GM18526 (cell line): ENCODE measurements at regions not wholly inside any gene's neighbourhood (a gene's known extent, or its start where the extent isn't known, plus 50 kb on each side); places are given as distances from the start of the nearest gene placed in this dataset.

Experiments
- POLR2A ChIP-seq: IDR thresholded peaks from 3 replicates; pipeline ENCODE4 v1.6.1; 2011; ENCODE audit not compliant: insufficient read length; ENCODE audit errors: extremely low read depth

DNA sequence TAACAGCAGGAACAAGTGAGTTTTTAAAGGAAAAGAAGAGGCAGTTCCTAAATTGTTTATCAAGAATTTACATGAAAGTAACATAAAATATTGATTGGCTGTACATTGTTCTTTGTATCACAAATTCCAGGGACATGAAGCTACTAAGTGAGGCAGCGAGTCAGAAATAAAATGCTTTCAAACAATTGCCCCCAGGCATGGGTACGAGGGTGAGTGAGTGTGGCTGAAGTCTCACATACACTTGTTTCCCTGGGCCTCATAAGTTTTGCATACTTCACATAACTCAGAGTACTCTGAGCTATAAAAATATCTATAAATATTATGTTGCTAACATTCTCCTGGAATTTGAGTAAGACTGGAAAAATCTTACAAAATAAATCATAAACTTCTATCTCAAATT is 511.6 kb upstream of the PRKX start:
- no peak for TF ChIP-seq POLR2A

DNA sequence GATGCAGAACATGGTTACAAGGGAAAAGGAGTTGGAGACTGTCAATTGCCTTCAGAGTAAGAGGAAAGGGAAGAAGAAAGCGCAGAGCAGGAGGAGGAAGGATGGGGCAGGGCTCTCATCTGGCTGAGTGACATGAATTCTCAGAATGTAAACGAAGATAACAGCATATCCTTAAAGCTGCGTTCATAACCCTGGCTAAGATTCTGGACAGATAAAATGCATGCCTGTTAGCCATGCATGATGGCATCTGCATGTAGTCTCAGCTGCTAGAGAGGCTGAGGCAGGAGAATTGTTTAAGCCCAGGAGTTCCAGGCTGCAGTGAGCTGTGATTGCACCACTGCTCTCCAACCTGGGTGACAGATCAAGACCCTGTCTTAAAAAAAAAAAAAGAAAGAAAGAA is 493.5 kb upstream of the PRKX start:
- TF ChIP-seq POLR2A, result no peak

DNA sequence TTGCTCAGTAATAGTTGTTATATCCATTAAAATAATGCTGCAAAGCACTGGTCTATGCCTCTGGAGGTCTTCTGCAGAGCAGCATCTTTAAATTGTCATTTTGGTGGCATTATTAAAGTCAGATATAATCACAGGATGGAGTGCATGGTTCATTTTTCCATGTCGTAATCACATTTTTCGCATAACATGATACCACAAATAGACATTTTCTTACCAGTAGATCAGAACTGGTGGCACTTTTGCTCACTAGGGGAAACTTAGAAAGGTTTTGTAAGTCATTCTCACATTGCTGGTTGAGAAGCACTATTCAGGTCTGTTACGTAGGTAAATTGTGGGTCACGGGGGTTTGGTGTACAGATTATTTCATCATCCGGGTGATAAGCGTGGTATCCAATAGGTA is 484.5 kb upstream of the PRKX start:
- TF ChIP-seq POLR2A, result no peak

DNA sequence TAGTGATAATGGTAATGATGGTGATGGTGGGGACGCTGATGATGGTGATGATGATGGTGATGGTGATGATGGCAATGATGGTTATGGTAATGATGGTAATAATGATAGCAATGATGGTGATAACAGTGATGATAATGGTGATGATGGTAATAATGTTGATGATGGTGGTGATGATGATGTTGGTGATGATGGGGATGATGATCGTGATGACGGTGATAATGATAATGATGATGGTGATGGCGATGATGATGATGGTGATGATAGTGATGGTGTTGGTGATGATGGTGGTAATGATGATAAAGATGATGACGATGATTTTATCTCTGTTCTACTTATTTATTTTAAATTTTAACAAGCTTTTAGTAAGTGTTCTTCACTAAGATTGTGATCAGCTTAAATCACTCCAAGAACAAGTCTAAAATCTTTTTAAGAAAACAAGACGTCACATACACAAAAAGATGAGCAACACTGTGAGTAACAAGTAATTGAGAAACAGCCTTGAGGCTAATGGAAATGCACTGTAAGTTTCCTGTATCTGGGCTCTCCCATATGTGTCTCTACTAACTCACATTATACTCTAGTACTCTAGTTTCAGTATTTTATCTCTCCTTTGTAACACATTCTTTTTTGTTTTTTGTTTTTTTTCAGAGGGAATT is 480.2 kb upstream of the PRKX start:
- no peak for TF ChIP-seq POLR2A

DNA sequence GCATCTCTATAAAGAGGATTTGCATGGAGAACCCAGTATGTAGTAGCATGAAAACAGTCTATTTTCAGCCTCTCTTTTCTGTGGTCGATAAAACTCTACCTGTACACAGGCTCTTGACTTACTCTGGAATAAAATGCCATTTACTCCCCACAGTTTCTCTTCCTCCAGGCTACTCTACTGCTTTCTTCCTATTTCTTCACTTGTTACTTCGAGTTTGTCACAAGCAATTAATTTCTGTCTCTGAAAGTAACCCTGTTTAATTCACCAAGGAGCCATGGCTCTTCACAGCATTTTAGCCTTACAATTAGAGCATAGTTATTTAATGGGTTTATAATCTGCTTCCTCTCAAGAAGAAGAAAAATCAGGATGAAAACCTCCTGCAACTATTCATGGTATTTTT is 472.9 kb upstream of the PRKX start:
- TF ChIP-seq POLR2A, result no peak

DNA sequence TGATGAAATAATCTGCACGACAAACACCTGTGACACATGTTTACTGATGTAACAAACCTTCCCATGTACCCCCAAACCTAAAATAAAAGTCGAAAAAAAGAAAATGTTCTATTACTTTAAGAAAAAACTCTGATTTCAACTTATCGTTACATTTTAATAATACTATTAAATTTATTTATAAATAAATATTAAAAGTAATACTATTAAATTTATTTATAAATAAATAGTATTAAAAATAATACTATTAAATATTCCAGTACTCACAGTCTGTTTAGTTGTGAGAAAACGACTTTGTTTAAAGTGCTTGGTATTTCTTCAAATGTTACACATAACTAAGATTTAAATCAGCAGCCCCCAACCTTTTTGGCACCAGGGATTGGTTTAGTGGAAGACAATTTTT is 471.6 kb upstream of the PRKX start:
- TF ChIP-seq POLR2A, result no peak

DNA sequence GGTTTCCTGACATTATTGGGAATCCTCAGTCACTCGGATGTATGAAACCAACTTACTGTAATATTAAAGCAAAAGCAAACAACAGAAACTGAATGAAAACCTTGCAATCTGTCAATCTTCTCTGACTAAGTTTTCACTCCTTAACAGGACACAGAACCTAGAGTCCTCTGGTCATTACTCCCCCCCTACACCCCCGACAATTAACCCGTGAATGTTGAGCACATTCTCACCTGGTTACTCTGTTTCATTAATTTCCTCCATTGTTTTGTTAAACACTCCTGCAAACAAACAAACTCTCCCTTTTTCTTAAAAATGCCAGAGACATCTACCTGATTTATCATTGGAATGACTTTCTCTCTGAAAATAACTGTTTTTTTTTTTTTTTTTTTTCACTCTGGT is 469.0 kb upstream of the PRKX start:
- TF ChIP-seq POLR2A, result no peak

DNA sequence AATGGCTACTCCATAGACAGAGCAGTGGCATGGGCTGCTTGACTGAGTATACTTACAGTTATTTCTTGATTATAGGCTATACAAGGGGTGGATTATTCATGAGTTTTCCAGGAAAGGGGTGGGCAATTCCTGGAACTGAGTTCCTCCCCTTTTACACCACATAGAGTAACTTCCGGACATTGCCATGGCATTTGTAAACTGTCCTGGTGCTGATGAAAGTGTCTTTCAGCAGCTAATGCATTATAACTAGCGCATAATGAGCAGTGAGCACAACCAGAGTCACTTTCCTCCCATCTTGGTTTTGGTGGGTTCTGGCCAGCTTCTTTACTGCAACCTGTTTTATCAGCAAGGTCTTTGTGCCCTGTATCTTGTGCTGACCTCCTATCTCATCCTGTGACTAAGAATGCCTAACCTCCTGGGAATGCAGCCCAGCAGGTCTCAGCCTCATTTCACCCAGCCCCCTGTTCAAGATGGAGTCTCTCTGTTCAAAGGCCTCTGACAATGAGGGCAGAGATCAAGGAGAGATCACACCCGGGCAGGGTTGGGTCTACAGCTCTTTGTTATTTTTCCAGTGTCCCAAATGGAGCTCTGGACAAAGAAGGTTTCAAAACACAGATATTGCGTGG is 468.4 kb upstream of the PRKX start:
- no peak for TF ChIP-seq POLR2A

DNA sequence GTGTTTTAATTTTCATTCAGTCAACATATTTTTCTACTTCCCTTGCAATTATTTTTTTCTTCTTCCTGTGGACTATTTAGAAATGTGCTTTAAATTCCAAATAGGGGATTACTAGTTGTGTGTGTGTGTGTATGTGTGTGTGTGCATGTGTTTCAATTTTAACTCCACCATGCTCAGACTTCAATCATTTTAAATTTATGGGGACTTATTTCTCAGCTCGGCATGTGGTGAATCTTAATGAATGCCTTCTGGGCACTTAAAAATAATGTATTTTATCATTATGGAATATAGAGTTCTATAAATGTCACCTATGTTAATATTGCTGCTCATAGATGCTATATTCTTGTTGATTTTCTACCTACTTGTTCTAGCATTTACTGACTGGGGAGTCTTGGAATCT is 465.6 kb upstream of the PRKX start:
- TF ChIP-seq POLR2A, result no peak

DNA sequence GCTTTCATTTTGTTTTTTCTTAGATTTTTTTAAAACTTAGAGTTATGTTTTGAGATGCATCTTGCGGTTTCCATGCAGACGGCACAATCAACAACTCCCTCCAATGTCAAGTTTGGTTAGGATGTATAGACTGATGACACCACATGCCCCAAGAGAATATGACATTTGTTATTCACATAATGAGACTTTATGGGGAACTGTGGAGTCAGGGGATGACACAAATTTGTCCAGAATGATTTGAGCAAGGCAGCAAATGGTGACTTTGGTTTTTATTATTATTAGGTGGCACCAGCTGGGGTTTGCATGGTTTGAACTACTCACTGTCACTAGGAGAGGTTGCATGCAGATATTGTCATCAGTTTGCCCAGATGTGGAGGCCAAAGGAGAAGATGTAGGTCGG is 461.8 kb upstream of the PRKX start:
- TF ChIP-seq POLR2A, result no peak

DNA sequence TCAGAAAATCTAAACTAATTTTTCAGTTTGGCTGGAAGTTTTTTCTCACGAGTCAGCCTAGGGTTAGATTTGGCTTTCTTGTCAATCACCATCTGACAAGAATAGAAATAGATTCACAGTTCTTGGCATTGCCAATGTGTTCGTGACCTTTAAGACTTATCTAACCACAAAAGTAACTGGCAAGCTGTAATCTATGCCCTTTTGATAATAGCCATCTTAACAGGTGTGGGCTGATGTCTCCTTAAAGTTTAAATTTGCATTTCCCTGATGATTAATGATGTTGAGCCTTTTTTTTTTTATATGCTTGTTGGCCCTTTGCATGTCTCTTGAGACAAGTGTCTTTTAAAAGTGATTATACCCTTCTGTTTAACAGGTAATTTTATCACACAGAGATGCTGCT is 460.3 kb upstream of the PRKX start:
- no peak for TF ChIP-seq POLR2A

DNA sequence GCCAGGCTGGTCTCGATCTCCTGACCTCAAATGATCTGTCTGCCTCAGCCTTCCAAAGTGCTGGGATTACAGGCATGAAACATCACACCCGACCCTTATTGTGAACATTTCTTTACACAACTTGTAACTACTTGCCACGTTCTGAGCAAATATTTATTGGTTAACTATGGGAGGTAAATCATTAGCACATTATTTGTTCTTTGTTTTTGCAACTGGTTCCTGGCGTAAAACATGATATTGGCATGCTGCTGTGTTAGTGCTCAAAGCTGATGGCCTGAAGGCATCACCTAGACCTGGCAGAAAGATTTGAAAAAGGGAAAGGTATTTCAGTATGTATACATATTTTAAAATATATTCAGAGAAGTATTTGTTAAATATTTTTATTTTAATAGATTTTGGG is 438.3 kb upstream of the PRKX start:
- no peak for TF ChIP-seq POLR2A

DNA sequence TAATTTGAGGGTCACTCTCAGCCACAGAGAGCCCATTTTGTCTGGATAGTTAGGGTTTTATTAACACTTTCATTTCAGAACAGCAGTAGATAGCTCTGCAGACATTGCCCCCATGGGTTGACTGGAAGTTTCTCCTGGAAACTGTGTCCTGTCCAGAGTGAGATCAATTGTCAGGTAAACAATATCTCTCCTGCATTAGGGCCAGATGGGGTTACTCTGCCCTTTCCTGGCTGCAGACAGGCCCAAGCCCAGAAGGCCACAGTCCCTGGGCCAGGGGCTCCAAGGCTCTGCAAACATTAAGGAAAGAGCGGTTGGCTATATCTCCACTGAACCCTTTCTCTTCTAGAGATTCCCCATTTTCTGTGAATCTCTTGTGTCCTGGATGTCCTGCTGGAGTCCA is 436.8 kb upstream of the PRKX start:
- TF ChIP-seq POLR2A, result no peak

DNA sequence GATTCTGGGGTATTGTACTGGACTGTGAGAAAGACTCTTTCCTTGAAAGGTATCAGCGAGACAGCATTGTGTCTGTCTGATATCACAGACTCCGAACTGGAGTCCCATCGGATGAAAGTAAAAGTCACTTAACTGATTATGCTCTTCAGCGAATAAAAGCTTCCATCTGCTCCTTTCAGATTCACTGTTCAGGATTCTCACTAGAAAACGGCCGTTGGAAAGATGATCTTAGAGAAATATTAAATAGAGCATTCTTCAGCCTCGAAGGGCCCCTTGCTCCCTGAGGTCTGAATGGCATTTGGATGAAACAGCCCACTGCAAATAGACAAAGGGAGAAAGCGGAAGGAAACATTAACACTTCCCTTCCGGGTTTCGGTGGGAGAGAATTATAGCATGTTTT is 416.2 kb upstream of the PRKX start:
- TF ChIP-seq POLR2A, result no peak

DNA sequence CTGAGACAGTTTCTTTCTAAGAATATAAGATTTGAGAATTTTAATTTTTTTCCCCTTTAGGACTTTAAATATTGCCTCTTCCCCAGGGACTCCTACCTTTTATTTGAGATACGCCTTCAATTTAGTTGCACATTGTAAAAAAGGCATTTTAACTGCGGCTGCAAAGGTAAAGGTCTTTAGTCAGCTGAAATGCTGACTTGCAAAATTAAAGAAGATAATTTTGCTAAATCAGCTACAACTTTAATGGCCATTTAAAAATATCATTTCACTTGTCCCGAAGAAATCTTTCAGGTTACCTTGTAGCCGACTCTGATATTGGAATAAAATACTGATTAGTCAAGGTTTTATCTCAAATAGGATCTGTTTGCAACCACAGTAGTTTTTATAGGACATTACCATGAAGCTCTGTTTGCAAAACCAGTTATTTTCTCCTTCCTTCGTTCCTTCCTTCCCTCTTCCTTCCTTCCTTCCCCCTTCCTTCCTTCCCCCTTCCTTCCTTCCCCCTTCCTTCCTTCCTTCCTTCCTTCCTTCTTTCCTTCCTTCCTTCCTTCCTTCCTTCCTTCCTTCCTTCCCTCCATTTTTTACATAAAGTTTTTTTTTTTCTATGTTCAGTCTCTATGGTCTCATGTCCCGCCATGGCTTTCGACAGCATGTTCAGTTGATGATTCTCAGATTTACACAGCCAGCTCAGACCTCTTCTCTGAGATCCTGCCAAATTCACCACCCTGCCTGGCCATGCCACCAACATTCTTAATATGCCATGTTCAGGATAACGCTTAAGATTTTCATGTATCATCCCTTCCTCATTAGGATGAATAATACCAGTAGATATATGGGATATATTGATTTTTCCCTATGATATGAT is 405.4 kb upstream of the PRKX start:
- no peak for TF ChIP-seq POLR2A

DNA sequence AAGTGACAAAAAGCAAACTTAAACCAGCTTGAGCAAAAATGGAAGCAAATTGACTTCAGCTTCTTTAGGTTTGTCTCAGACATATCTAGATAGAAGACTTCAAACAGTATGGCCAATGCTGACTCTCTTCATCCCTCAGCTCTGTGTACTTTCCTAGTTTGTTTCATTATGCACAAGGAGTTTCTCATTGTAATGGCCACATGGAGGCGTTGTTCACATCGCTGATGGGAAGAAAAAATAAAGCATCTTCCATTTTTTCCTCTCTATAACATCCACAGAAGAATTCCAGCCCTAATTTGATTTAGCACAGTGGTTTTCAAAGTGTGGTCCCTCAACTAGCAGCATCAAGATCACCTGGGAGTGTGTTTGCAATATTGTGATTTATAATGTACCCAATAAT is 397.5 kb upstream of the PRKX start:
- TF ChIP-seq POLR2A, result no peak
